Skin epidermis (tissue), 12 donors: ENCODE measurements at regions not wholly inside any gene's neighbourhood (a gene's known extent, or its start where the extent isn't known, plus 50 kb on each side); places are given as distances from the start of the nearest gene placed in this dataset.

ENCODE experiments used
- H3K27ac ChIP-seq, 21 experiments: fragments of 200-600 bp; sonication (generic) in 11 of 21; one replicate each; pipeline ENCODE4 v1.5.0; 2020; ENCODE audit warnings: mild to moderate bottlenecking in 3 of 21, inconsistent platforms in 2 of 21, moderate library complexity in 2 of 21
- H3K4me3 ChIP-seq, 7 experiments: fragments of 200-600 bp; sonication (generic) in 2 of 7; one replicate each; pipeline ENCODE4 v1.5.0; 2020; ENCODE audit warnings: inconsistent platforms in 2 of 7, mild to moderate bottlenecking in 2 of 7, moderate library complexity in 1 of 7

DNA sequence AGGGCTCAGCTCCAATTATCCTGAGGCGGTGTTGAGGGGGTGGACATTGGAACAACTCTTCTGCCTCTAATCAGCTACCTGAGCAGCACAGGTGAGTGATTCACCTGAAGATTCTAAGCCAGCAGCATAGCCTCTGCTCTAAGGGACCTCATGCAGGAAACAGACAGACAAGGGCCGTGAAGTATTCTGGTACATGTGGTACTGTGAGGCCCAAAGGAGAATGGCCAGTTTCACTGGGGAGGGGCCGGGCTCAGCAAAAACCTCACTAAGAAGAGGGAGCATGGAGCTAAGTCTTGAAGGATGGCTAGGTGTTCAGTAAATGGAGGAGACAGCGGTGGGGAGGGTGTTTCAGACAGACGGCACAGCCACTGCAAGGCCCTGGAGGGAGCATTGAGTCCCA is 58.5 kb upstream of the CCDC167 start:
- H3K4me3 ChIP-seq = no peak overlapping the region
- H3K27ac ChIP-seq = no peak overlapping the region

DNA sequence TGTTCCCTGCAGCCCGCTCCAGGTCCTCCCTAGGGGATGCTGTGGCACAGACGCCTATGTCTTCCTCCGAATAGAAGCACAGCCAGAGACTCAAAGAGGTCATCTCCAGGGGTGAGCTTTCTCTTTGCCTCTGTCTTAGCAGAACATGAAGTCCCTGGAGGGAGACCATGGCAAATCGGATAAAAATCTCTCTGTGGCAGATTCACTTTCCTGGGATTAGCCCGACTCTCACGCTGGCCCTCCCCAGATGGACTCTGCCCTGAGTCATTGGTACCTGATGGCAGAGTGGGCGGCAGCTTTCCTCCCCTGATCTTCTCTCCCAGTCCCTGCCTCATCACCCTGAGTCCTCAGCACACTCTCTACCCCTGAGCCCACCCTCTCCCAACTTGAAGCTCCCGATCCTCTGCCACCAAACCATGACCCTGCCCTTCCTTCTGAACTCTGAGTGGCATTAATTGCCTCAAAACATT is 58.0 kb upstream of the CCDC167 start:
- Histone ChIP-seq H3K4me3 (no peak overlapping the region), H3K27ac (no peak overlapping the region)

- Histone ChIP-seq H3K4me3 (no peak overlapping the region), H3K27ac (no peak overlapping the region)
Measured at GRCh38 chr6:37556881-37557644, 57.4 kb upstream of the CCDC167 start.

- Histone ChIP-seq H3K4me3 (no peak overlapping the region), H3K27ac (no peak overlapping the region)
Measured at GRCh38 chr6:37555040-37555781, 55.5 kb upstream of the CCDC167 start.

GRCh38 chr6:37554480-37554819 is 54.8 kb upstream of the CCDC167 start:
- no peak overlapping the region for H3K27ac ChIP-seq
- H3K4me3 ChIP-seq = no peak overlapping the region

DNA sequence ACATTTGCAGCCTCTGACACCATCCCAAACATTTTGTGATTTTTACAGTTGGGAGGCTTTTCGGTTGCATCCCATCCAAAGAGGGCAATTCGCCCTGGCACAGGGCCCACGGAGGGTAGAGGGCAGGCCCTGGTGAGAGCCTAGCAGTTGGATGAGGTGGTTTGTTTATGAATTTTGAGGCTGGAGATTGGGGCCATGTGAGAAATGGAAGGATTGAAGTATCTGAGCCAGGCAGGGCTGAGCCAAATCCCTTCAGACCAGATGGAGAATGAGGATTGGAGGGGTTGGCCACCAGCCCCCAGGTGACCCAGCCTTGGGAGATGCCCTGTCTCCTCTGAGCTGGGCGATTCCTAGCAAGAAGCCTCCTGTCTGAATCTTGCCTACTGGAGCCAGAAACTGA is 52.6 kb upstream of the CCDC167 start:
- Histone ChIP-seq H3K27ac (no peak overlapping the region), H3K4me3 (no peak overlapping the region)

DNA sequence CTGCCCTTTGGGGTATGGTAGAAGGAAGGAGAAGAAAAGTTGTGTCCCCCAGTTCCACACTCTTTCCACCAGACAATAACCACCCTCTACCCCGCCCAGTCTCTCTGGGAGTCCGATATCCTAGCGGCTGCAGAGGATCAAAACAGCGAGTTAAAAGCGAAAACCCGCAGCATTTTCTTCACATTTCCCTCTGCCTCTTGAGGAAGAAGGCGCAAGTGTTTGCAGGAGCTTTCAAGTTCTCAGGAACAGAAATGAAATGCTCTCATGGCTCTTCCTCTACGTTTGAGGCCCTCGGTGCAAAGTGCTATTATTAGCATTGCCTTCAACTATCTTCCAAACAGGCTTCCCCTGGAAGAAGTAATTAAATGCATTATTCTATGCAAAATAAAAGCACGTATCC is 52.2 kb upstream of the CCDC167 start:
- H3K4me3 ChIP-seq = no peak overlapping the region
- no peak overlapping the region for H3K27ac ChIP-seq

DNA sequence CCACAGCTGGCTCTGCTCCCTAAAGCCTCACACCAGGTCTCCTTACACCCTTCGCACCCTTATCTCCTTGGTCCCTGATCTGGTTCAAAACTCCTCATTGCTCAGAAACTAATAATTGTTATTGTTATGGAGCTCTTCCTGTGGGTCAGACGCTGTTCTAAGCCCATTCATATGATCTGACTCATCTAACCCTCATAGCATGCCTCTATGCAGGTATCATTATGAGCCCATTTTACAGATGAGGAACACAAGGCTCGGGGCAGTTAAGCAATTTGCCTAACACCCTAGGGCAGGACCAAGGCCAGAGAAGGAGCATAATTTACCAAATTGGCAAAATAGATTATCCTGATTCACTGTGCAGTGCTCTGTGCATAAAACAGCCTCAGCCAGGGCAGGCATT is 51.8 kb upstream of the CCDC167 start:
- no peak overlapping the region for H3K27ac ChIP-seq
- no peak overlapping the region for H3K4me3 ChIP-seq

- no peak overlapping the region for H3K27ac ChIP-seq
Measured at GRCh38 chr6:37551002-37551401, 51.3 kb upstream of the CCDC167 start.

GRCh38 chr6:37550191-37550831 is 50.6 kb upstream of the CCDC167 start:
- H3K4me3 ChIP-seq = no peak overlapping the region
- no peak overlapping the region for H3K27ac ChIP-seq

More at GRCh38 chr6:37551002-37551401, 51.3 kb upstream of the CCDC167 start:
- H3K4me3 ChIP-seq = no peak overlapping the region

DNA sequence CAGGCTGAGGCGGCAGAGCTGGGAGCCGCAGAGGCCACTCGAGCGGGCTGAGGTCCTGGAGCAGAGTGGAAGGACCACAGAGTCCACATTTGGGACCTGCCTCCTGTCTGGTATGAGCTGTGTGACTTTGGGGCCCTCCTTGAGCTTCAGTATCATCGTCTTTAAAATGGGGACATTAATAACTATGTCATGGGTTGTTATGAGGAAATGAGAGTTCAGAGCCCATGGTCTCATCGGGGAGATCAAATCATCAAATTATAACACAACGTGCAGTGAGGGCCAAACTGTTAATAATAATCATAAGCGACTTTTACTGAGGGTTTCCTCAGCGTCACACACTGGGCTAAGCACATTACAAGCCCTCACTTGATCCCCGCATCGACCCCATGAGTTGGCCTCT is 49.9 kb upstream of the CCDC167 start:
- no peak overlapping the region for H3K4me3 ChIP-seq
- no peak overlapping the region for H3K27ac ChIP-seq
